GM12801 (cell line): ENCODE measurements at regions not wholly inside any gene's neighbourhood (a gene's known extent, or its start where the extent isn't known, plus 50 kb on each side); places are given as distances from the start of the nearest gene placed in this dataset.

Experiments
- CTCF ChIP-seq: IDR thresholded peaks from one replicate; pipeline ENCODE4 v1.5.1; 2011; ENCODE audit warnings: control low read depth; ENCODE audit not compliant: insufficient read length; ENCODE audit errors: extremely low read depth

GRCh38 chr7:38069052-38069451, 109.0 kb upstream of the STARD3NL start:
- TF ChIP-seq CTCF = no peak

- TF ChIP-seq CTCF = no peak
These were observed 107.3 kb upstream of the STARD3NL start for GRCh38 chr7:38070718-38071117.

GRCh38 chr7:38086857-38087256, 91.2 kb upstream of the STARD3NL start:
- no peak for TF ChIP-seq CTCF

GRCh38 chr7:38102507-38102906, 75.5 kb upstream of the STARD3NL start:
- TF ChIP-seq CTCF = no peak

- no peak for TF ChIP-seq CTCF
These were observed 72.1 kb upstream of the STARD3NL start for GRCh38 chr7:38105874-38106483.

- peak; percentile 56 for TF ChIP-seq CTCF
These were observed 70.6 kb upstream of the STARD3NL start for GRCh38 chr7:38107486-38107893.

GRCh38 chr7:38112075-38112474, 66.0 kb upstream of the STARD3NL start:
- TF ChIP-seq CTCF = no peak

GRCh38 chr7:38120076-38120475, 58.0 kb upstream of the STARD3NL start:
- TF ChIP-seq CTCF = no peak
